ENCODE measurements at regions not wholly inside any gene's neighbourhood (a gene's known extent, or its start where the extent isn't known, plus 50 kb on each side); places are given as distances from the start of the nearest gene placed in this dataset.

GRCh38 chr2:17441790-17442189 lies 76.5 kb downstream of the RAD51AP2 start:
- Histone ChIP-seq H3K9me3 (ENCODE audit: control insufficient read depth, low read depth, low read length) (no peaks in the 10 kb centered on the region), H3K36me3 (ENCODE audit: control insufficient read depth in 2 of 2, extremely low read depth in 1 of 2, insufficient read depth in 2 of 2, low read length in 2 of 2) (no peaks in the 10 kb centered on the region), H3K27ac (ENCODE audit: control insufficient read depth, insufficient read depth, low read length) (peak overlapping the region; percentile 61), H4K20me1 (ENCODE audit: control insufficient read depth, extremely low read depth, insufficient read depth, low read length) (no peaks in the 10 kb centered on the region), H3K4me1 (ENCODE audit: control insufficient read depth, extremely low read depth, insufficient read depth, low read length) (peaks cover 17% of the 10 kb centered on the region), H2AFZ (ENCODE audit: control insufficient read depth, low read length) (peak overlapping the region; percentile 74), H3K27me3 (ENCODE audit: control insufficient read depth, extremely low read depth, insufficient read depth, low read length) (no peaks in the 10 kb centered on the region), H3K4me2 (ENCODE audit: control insufficient read depth, extremely low read depth, insufficient read depth, low read depth, low read length) (peak overlapping the region; percentile 69), H3K9me1 (ENCODE audit: control insufficient read depth, extremely low read depth, insufficient read depth, low read length) (no peaks in the 10 kb centered on the region), H3K4me3 (ENCODE audit: control insufficient read depth in 2 of 3, extremely low read depth in 1 of 3, insufficient read depth in 2 of 3, low read depth in 1 of 3, low read length in 3 of 3) (peak overlapping the region in 1 of 3 experiments; percentile 38), H3K79me2 (ENCODE audit: control insufficient read depth, insufficient read depth, low read length) (no peaks in the 10 kb centered on the region), H3K9ac (ENCODE audit: control insufficient read depth, extremely low read depth, insufficient read depth, low read length) (peak overlapping the region; percentile 44)
- peak; percentile 56 for FAIRE-seq
- DNase-seq (ENCODE audit: low read depth, low spot score), result no peak
- no peak for TF ChIP-seq EZH2 (IDR thresholded peaks at IDR 0.05; ENCODE audit: low read length)
- TF ChIP-seq CTCF (optimal IDR thresholded peaks at IDR 0.05 in 1 of 3, IDR thresholded peaks at IDR 0.05 in 1 of 3, conservative IDR thresholded peaks at IDR 0.05 in 1 of 3; ENCODE audit: extremely low read depth in 1 of 3, insufficient read depth in 2 of 3, low read length in 3 of 3), result peak in 1 of 3 experiments; percentile 13
- dilution Hi-C loops (cut with MboI; ENCODE audit: extremely low pct_ligation_motif_present, low sequenced_read_pairs), result no loop called here

- FAIRE-seq (peak; percentile 71), DNase-seq (ENCODE audit: low read depth, low spot score) (no peak)
- dilution Hi-C loops (cut with MboI; ENCODE audit: extremely low pct_ligation_motif_present, low sequenced_read_pairs), result no loop called here
- TF ChIP-seq CTCF (optimal IDR thresholded peaks at IDR 0.05 in 1 of 3, IDR thresholded peaks at IDR 0.05 in 1 of 3, conservative IDR thresholded peaks at IDR 0.05 in 1 of 3; ENCODE audit: extremely low read depth in 1 of 3, insufficient read depth in 2 of 3, low read length in 3 of 3) (no peak), EZH2 (IDR thresholded peaks at IDR 0.05; ENCODE audit: low read length) (no peak)
- Histone ChIP-seq H3K27me3 (ENCODE audit: control insufficient read depth, extremely low read depth, insufficient read depth, low read length) (no peaks in the 10 kb centered on the region), H3K4me2 (ENCODE audit: control insufficient read depth, extremely low read depth, insufficient read depth, low read depth, low read length) (peak overlapping the region; percentile 69), H2AFZ (ENCODE audit: control insufficient read depth, low read length) (peak overlapping the region; percentile 74), H3K9me1 (ENCODE audit: control insufficient read depth, extremely low read depth, insufficient read depth, low read length) (no peaks in the 10 kb centered on the region), H3K9ac (ENCODE audit: control insufficient read depth, extremely low read depth, insufficient read depth, low read length) (peak overlapping the region; percentile 44), H3K4me1 (ENCODE audit: control insufficient read depth, extremely low read depth, insufficient read depth, low read length) (peaks cover 17% of the 10 kb centered on the region), H3K79me2 (ENCODE audit: control insufficient read depth, insufficient read depth, low read length) (no peaks in the 10 kb centered on the region), H3K9me3 (ENCODE audit: control insufficient read depth, low read depth, low read length) (no peaks in the 10 kb centered on the region), H4K20me1 (ENCODE audit: control insufficient read depth, extremely low read depth, insufficient read depth, low read length) (no peaks in the 10 kb centered on the region), H3K36me3 (ENCODE audit: control insufficient read depth in 2 of 2, extremely low read depth in 1 of 2, insufficient read depth in 2 of 2, low read length in 2 of 2) (no peaks in the 10 kb centered on the region), H3K4me3 (ENCODE audit: control insufficient read depth in 2 of 3, extremely low read depth in 1 of 3, insufficient read depth in 2 of 3, low read depth in 1 of 3, low read length in 3 of 3) (peak overlapping the region in 1 of 3 experiments; percentile 38), H3K27ac (ENCODE audit: control insufficient read depth, insufficient read depth, low read length) (peak overlapping the region; percentile 61)
These were observed 77.0 kb downstream of the RAD51AP2 start for GRCh38 chr2:17441055-17441771.
